ENCODE measurements at regions not wholly inside any gene's neighbourhood (a gene's known extent, or its start where the extent isn't known, plus 50 kb on each side); places are given as distances from the start of the nearest gene placed in this dataset.

DNA sequence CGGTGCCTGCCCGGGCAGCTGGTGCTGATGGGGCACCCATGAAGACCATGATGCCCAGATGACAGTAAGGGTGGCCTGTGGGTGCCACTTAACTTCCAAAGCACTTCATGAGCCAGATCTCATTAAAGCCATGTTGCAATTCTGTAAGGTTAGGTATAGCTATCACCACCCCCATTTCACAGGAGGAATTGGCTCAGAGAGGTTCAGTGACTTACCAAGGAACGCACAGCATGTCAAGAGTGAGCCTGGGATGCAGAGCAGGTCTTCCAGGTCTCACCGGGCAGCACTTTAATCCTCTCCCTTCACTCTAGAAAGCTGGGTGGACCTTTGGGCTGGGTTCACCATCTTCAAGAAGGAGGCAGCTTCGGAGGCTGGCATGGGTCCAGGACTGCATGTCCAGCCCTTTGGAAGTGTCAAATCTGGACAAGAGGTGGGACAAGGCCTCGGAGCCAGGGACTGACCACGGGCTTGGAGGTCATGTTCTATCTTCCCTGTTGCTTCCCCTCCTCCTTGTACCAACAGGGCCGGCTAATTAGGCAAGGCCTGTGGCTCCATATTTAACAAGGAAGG, 189.8 kb downstream of the URI1 start:
- H3K4me1 ChIP-seq (ENCODE audit: control insufficient read depth, insufficient read depth, low read length), result no peaks in the 10 kb centered on the region
- intact Hi-C loops (cut with micrococcal nuclease), result no loop called here
- Mint-ChIP-seq H3K27me3 (ENCODE audit: low read depth in 2 of 2) (no peaks in the 10 kb centered on the region), H3K4me3 (no peak overlapping the region), H3K36me3 (no peaks in the 10 kb centered on the region), H3K27ac (no peak overlapping the region), H3K4me1 (no peaks in the 10 kb centered on the region), H3K9me3 (no peaks in the 10 kb centered on the region)
- H3K36me3 ChIP-seq (ENCODE audit: control insufficient read depth, insufficient read depth, low read length), result no peaks in the 10 kb centered on the region
- ATAC-seq (no peak), DNase-seq (no peak)
- TF ChIP-seq, protein P1, sequence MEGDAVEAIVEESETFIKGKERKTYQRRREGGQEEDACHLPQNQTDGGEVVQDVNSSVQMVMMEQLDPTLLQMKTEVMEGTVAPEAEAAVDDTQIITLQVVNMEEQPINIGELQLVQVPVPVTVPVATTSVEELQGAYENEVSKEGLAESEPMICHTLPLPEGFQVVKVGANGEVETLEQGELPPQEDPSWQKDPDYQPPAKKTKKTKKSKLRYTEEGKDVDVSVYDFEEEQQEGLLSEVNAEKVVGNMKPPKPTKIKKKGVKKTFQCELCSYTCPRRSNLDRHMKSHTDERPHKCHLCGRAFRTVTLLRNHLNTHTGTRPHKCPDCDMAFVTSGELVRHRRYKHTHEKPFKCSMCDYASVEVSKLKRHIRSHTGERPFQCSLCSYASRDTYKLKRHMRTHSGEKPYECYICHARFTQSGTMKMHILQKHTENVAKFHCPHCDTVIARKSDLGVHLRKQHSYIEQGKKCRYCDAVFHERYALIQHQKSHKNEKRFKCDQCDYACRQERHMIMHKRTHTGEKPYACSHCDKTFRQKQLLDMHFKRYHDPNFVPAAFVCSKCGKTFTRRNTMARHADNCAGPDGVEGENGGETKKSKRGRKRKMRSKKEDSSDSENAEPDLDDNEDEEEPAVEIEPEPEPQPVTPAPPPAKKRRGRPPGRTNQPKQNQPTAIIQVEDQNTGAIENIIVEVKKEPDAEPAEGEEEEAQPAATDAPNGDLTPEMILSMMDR (IDR thresholded peaks at IDR 0.05), result no peak
- WGBS (ENCODE audit: insufficient coverage), result 90% methylated on average over 8 of the region's 8 CpGs
- H3K27ac ChIP-seq (ENCODE audit: low read length), result no peak overlapping the region
- H3K9me3 ChIP-seq (ENCODE audit: control insufficient read depth, insufficient read depth, low read length), result no peaks in the 10 kb centered on the region
- H3K4me3 ChIP-seq (ENCODE audit: low read length), result no peak overlapping the region
- H3K27me3 ChIP-seq (ENCODE audit: control insufficient read depth, insufficient read depth, low read length), result no peaks in the 10 kb centered on the region

DNA sequence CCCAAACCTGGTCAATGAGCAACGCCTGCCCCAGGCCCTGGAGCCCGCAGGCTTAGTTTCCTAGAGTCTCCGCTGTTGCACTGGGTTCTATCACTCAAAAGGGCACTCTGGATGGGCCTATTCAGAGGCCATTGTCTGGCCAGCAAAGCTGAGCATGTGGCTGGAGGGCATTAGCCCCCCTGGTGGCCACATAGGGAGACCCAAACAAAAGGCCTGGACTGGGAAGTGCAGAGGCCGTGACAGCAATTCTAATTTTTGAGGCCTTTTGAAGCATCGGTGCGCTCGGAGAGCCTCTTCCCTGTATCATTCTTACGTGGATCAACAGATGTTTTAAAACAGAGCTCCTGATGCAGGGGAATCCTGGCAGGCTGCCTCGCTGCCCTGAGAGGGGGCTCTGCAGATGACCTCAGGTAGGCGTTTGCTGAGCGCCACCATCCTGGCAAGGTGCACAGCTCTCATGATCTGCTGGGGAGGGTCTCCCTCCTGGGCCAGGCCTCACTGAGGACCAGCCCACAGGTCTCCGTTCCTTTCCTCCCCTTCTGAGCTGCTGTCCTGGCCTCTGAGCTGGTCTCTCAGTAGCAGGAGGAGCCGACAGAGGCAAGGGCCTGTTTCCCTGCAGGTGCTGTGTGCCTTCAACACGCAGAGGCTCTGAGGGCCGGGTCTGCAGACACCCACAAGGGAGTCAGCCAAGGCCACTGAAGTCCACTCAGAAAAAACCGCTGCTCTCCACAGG, 190.5 kb downstream of the URI1 start:
- no peaks in the 10 kb centered on the region for H3K4me1 ChIP-seq (ENCODE audit: control insufficient read depth, insufficient read depth, low read length)
- TF ChIP-seq, protein P1 (IDR thresholded peaks at IDR 0.05), result no peak
- no peaks in the 10 kb centered on the region for H3K9me3 ChIP-seq (ENCODE audit: control insufficient read depth, insufficient read depth, low read length)
- no peak overlapping the region for H3K4me3 Mint-ChIP-seq
- no peaks in the 10 kb centered on the region for H3K4me1 Mint-ChIP-seq
- intact Hi-C loops (cut with micrococcal nuclease), result no loop called here
- no peaks in the 10 kb centered on the region for H3K36me3 ChIP-seq (ENCODE audit: control insufficient read depth, insufficient read depth, low read length)
- H3K4me3 ChIP-seq (ENCODE audit: low read length), result no peak overlapping the region
- no peaks in the 10 kb centered on the region for H3K27me3 ChIP-seq (ENCODE audit: control insufficient read depth, insufficient read depth, low read length)
- ATAC-seq (no peak), DNase-seq (no peak)
- H3K27ac ChIP-seq (ENCODE audit: low read length), result no peak overlapping the region
- no peak overlapping the region for H3K27ac Mint-ChIP-seq
- no peaks in the 10 kb centered on the region for H3K9me3 Mint-ChIP-seq
- no peaks in the 10 kb centered on the region for H3K27me3 Mint-ChIP-seq (ENCODE audit: low read depth in 2 of 2)
- 87% methylated on average over 16 of the region's 16 CpGs for WGBS (ENCODE audit: insufficient coverage)
- H3K36me3 Mint-ChIP-seq, result no peaks in the 10 kb centered on the region

DNA sequence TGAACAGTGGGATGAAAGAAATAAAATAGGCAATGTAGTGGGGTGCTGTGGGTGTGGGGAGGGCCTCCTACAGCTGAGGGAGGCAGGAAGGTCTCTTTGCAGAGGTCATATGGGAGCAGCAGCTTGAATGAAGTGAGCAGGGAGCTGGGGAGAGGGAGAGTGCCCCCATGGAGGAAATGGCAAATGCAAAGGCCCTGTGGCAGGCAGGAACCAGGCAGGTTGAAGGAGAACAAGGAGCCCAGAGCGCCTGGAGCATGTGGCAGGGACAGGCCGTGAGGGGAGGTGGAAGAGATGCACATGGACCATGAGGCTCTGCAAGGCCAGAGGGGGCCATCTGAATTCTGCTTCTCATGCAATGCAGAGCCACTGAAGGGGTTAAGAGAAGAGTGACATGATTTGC, 191.8 kb downstream of the URI1 start:
- Mint-ChIP-seq H3K27ac (no peak overlapping the region), H3K4me3 (no peak overlapping the region), H3K36me3 (no peaks in the 10 kb centered on the region), H3K4me1 (no peaks in the 10 kb centered on the region), H3K9me3 (no peaks in the 10 kb centered on the region), H3K27me3 (ENCODE audit: low read depth in 2 of 2) (no peaks in the 10 kb centered on the region)
- intact Hi-C loops (cut with micrococcal nuclease), result no loop called here
- Histone ChIP-seq H3K27me3 (ENCODE audit: control insufficient read depth, insufficient read depth, low read length) (no peaks in the 10 kb centered on the region), H3K36me3 (ENCODE audit: control insufficient read depth, insufficient read depth, low read length) (no peaks in the 10 kb centered on the region), H3K27ac (ENCODE audit: low read length) (no peak overlapping the region), H3K9me3 (ENCODE audit: control insufficient read depth, insufficient read depth, low read length) (no peaks in the 10 kb centered on the region), H3K4me3 (ENCODE audit: low read length) (no peak overlapping the region), H3K4me1 (ENCODE audit: control insufficient read depth, insufficient read depth, low read length) (no peaks in the 10 kb centered on the region)
- TF ChIP-seq, protein P1 (IDR thresholded peaks at IDR 0.05), result no peak
- DNase-seq (no peak), ATAC-seq (no peak)
- 82% methylated on average over 2 of the region's 2 CpGs for WGBS (ENCODE audit: insufficient coverage)
